ENCODE measurements at regions not wholly inside any gene's neighbourhood (a gene's known extent, or its start where the extent isn't known, plus 50 kb on each side); places are given as distances from the start of the nearest gene placed in this dataset.
A peak's percentile ranks its signal among the peaks of the same experiment; 100 is the strongest.
"Not testable (repeated sequence)": the region's sequence is repeated elsewhere in the genome, so short reads cannot be mapped to it uniquely, and the experiment has no call there.

DNA sequence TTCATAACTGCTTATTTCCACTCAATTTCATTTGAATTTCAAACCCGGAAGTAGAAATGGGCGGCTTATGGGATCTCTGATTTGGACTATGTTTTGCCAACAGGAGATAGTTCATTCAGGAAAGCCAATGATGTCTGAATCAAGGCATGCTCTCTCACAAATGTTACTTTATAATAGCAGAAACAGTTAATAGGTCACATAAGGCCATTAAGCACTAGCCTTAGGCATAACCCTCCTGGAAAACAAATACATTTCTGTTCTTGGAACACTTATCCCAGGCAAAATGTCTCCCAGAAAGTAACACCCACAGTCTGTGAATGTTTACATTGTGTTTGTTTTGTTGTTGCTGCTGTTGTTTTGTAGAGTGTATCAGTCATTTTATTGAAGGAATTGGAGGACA, 1347.2 kb upstream of the PCDH7 start:
- TF ChIP-seq, protein P1, sequence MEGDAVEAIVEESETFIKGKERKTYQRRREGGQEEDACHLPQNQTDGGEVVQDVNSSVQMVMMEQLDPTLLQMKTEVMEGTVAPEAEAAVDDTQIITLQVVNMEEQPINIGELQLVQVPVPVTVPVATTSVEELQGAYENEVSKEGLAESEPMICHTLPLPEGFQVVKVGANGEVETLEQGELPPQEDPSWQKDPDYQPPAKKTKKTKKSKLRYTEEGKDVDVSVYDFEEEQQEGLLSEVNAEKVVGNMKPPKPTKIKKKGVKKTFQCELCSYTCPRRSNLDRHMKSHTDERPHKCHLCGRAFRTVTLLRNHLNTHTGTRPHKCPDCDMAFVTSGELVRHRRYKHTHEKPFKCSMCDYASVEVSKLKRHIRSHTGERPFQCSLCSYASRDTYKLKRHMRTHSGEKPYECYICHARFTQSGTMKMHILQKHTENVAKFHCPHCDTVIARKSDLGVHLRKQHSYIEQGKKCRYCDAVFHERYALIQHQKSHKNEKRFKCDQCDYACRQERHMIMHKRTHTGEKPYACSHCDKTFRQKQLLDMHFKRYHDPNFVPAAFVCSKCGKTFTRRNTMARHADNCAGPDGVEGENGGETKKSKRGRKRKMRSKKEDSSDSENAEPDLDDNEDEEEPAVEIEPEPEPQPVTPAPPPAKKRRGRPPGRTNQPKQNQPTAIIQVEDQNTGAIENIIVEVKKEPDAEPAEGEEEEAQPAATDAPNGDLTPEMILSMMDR (conservative IDR thresholded peaks at IDR 0.05; ENCODE audit: low read depth, low read length) = no peak
- DNase-seq (ENCODE audit: low read depth) = no peak
- no peak overlapping the region for H3K4me3 ChIP-seq (ENCODE audit: low read depth, low read length)

GRCh38 chr4:29375716-29376115, 1344.5 kb upstream of the PCDH7 start:
- no peak for DNase-seq (ENCODE audit: low read depth)
- TF ChIP-seq, protein P1 (conservative IDR thresholded peaks at IDR 0.05; ENCODE audit: low read depth, low read length) = no peak

DNA sequence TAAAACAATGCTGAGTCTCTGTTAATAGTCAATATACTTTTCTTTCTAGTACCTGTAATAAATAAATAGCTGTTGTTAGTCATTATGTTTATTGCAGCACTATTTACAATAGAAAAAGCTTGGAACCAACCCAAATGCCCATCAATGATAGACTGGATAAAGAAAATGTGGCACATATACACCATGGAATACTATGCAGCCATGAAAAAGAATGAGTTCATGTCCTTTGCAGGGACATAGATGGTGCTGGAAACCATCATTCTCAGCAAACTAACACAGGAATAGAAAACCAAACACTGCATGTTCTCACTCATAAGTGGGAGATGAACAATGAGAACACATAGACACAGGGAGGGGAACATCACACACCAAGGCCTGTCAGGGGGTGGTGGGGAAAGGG, 1341.9 kb upstream of the PCDH7 start:
- DNase-seq (ENCODE audit: low read depth); H3K4me3 ChIP-seq (ENCODE audit: low read depth, low read length): not testable (repeated sequence)

More at GRCh38 chr4:29375716-29376115, 1344.5 kb upstream of the PCDH7 start:
- no peak overlapping the region for H3K4me3 ChIP-seq (ENCODE audit: low read depth, low read length)

- TF ChIP-seq, protein P1 (conservative IDR thresholded peaks at IDR 0.05; ENCODE audit: low read depth, low read length) = no peak
- H3K4me3 ChIP-seq (ENCODE audit: low read depth, low read length) = no peak overlapping the region
Measured at GRCh38 chr4:29390921-29391320, 1329.2 kb upstream of the PCDH7 start.

DNA sequence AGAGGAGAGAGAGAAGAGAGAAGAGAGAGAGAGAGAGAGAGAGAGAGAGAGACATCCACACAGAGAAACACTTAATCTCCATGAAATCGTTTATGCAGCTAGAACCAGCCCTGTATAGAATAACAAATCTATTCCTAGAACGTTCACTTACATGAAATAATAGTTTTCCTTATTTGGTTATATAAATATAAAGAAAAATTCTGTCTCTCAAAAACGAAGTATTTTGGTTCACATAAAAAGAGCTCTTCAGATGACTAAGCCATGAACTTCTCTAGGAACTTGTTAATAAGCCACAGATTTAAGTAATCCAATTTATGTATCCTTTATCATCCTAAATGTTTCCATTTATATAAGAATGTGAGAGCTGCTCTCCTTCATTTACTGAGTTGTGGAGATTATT, 1315.1 kb upstream of the PCDH7 start:
- no peak for DNase-seq (ENCODE audit: low read depth)
- TF ChIP-seq, protein P1 (conservative IDR thresholded peaks at IDR 0.05; ENCODE audit: low read depth, low read length) = no peak
- H3K4me3 ChIP-seq (ENCODE audit: low read depth, low read length) = no peak overlapping the region

More at GRCh38 chr4:29390921-29391320, 1329.2 kb upstream of the PCDH7 start:
- no peak for DNase-seq (ENCODE audit: low read depth)

- no peak overlapping the region for H3K4me3 ChIP-seq (ENCODE audit: low read depth, low read length)
- DNase-seq (ENCODE audit: low read depth) = no peak
- TF ChIP-seq, protein P1 (conservative IDR thresholded peaks at IDR 0.05; ENCODE audit: low read depth, low read length) = no peak
Measured at GRCh38 chr4:29415771-29416170, 1304.4 kb upstream of the PCDH7 start.

DNA sequence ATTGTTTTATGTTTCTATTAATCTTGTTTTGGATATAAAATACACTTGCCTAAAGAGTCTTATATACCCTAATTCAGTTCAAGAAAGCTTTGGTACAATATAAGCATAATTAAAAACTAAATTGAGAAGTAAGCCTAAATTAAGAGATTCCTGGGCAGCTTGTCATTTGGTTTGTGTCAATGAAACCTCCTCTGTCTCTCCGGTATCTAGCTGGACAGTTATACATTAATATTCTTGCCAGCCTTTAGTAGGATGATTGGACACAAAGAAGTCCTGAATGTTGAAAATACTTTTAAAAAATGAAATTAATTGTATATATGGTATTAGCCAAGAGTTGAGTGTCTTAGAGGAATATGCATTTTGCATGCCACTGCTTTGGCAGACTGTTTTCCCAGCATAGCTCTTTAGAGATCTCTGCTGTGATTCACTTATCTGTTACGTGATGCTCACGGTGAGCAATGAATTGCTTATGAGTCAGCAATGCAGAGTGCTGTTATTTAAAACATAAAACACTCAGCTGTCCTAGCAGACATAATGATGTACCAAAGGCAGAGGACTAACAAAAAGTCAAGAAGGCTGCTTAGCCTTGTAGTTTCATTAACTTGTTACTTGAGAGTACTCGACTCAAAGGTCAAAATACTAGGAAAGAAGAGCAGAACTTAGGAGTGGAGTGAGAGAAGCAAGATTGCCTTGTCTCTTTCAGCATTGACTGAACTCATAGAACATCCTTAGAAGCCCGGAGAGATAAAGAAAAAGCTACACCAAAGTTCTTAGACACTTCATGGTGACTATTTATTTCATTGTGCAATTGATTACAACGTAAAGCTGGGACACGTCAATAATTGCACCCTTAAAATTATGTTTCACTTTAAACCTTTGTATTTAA, 1296.1 kb upstream of the PCDH7 start:
- no peak overlapping the region for H3K4me3 ChIP-seq (ENCODE audit: low read depth, low read length)
- DNase-seq (ENCODE audit: low read depth) = peak; percentile 63
- TF ChIP-seq, protein P1 (conservative IDR thresholded peaks at IDR 0.05; ENCODE audit: low read depth, low read length) = no peak
